GM04504 (cell line): ENCODE measurements at regions not wholly inside any gene's neighbourhood (a gene's known extent, or its start where the extent isn't known, plus 50 kb on each side); places are given as distances from the start of the nearest gene placed in this dataset.
A peak's percentile ranks its signal among the peaks of the same experiment; 100 is the strongest.

Experiments
- DNase-seq: peaks from one replicate; pipeline ENCODE4 v3.0.0-alpha.2; 2012; ENCODE audit warnings: low read depth

- no peak for DNase-seq
Observed at GRCh38 chrX:10047631-10048030, 80.5 kb downstream of the CLDN34 start.

DNA sequence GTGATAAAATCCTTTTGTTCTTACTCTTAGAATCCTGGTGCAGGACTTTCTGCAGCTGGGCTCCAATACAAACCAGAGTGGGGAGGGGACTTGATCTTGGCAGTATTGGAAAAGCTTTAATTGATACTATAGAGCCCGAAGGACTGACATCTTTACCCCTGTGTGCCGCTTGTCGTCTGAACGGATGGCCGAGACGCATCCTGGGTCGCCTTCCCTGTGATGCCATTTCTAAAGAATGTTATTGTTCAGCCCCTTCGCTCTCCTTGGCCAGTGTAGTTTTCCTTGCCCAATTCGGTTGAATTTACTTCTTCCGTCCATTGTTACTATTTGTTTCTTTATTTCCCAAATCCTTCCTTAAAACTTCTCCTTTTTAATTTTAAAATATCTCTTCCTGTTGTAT, 80.9 kb downstream of the CLDN34 start:
- DNase-seq: no peak

DNA sequence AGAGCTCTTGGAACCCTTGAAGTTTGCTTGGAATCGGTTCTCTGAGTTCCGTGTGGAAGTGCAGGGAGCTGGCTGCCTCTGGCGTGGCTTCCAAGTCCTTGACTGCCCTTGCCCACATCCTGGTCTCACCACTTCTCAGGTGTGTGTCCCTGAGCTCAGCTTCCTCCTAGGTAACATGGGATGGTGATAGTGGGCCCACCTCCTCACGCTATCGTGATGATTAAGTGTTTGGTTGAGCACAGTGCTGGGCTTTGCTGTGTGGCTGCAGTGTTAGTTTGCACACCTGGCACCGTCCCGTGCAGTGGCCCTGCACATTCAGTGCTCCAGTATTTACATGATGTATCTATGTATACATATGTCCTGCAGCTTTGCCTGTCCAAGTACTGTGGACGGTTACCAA, 81.5 kb downstream of the CLDN34 start:
- DNase-seq: no peak

- DNase-seq: peak; percentile 44
Observed at GRCh38 chrX:10049236-10049635, 82.1 kb downstream of the CLDN34 start.

DNA sequence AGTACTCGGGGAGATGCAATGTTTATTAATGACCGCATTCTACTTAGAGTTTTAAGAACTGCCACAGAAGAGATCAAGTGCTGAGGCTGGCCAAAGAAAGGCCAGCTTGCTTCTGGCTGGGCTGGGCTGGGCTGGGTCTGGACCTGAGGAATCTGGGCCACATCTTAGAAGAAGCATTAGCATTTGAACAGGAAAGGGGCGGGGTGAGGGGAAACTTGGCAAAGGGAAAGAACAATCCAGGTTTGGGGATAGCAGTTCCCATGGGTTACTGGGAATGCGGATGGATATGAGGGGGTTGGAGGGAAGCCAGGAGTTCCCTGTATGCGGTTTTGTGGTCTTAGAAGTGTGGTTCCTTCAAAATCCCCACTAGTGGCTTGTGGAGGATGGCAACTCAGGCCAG, 83.3 kb downstream of the CLDN34 start:
- no peak for DNase-seq

DNA sequence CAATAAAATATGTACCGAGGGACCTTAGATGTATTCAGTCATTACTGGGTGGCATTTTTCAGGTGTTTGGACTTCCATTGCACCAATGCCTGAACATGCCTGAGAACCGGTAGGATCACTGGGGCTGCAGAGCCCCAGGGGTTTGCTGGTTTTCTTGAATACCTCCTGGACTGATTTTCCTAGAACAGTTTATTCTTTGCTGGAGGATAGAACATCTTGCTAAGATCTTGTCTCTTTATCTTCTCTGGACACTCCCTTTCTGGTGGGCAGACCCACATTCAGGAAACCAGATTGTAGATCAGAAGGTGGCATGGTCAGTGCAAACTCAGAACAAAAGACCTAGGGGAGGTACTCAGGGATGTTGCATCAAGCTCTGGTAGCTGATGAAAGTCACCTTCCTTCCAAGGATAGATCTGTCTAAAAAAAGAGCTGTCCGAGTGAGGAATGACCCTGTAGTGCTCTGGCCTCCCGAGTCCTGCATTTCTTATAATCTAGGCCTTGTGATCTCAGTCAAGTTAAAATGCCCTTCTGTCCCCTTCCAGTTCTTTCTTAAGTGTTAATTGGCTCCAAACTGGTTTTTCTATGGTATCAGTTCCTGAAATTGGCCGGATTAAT, 84.8 kb downstream of the CLDN34 start:
- no peak for DNase-seq

GRCh38 chrX:10052906-10053625, 85.9 kb downstream of the CLDN34 start:
- no peak for DNase-seq

DNA sequence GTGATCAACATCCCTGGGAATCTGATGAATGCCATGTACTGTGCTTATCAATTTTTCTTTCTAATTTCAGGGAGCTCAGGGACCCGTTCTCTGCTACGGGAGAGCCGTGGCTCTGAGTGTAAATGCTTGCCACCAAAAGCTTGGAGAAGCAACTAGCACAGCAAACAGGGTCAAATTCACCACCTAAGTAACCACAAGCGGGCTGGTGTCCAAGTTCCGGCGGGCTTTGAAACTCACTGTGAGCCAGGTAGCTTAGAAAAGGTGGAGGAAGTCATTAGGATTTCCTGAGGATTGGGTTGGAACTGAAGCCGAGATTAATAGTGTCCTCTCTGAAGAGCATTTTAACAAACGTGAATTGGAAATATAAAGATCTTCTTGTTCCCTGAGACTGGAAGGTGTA, 87.2 kb downstream of the CLDN34 start:
- no peak for DNase-seq

DNA sequence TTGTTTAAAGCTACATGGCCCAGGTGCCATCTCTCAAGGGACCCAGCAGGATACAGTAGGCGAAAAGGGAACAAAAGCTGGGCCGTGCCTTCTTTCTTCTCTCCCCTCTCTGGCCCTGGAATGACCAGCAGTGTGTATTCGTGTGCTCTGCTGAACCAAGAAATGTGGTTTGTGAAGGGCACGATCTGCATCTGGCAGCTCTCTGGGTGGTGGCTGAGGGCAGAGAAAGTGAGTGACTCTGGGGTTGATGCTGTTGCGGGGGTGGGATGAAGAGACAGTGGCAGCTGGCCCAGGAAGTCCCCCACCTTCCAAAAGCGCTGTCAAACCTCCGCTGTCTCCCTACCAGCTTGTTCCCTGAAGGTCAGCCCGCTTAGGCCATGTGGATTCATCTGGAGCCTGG, 88.3 kb downstream of the CLDN34 start:
- no peak for DNase-seq

DNA sequence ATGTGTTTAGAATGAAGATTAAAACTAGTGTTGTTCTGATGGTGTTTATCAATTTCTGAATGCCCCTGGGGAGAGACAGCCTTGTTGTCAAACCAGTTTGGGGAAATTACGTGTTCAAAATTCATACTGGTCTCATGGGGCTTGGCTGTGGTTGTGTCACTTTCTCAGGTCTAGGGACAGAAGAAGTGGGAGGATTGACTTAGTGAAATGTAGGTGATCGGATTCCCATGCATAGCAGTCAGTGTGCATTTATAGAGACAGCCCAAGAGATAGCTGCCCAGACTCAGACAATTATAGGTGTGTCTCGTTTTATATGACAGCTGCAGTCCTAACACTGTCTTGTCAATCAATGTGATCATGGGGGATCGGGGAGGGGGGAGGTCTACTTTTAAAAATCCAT, 94.4 kb upstream of the CLCN4 start:
- DNase-seq: no peak

- DNase-seq: no peak
Observed at GRCh38 chrX:10062980-10063379, 93.8 kb upstream of the CLCN4 start.

DNA sequence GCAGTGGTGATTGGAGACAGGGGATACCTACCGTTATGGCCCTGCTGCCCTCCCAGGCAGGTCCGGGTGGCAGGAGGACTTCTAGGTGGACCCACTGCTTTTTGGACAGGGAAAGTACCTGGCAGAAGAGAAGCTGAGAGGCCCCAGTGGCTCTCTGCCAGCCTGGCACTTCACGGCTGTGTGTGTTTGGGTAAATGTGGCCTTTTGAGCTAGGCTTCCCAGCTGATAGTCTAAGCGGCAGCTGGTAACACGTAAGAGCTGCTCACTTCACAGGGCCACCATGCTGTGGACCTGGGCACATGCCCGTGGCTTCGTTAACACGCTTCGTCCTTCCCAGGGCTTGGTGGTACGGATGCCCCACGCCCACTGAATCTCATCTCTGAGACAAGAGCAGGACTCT, 92.0 kb upstream of the CLCN4 start:
- DNase-seq: no peak

- DNase-seq: no peak
Observed at GRCh38 chrX:10070714-10071436, 85.9 kb upstream of the CLCN4 start.

DNA sequence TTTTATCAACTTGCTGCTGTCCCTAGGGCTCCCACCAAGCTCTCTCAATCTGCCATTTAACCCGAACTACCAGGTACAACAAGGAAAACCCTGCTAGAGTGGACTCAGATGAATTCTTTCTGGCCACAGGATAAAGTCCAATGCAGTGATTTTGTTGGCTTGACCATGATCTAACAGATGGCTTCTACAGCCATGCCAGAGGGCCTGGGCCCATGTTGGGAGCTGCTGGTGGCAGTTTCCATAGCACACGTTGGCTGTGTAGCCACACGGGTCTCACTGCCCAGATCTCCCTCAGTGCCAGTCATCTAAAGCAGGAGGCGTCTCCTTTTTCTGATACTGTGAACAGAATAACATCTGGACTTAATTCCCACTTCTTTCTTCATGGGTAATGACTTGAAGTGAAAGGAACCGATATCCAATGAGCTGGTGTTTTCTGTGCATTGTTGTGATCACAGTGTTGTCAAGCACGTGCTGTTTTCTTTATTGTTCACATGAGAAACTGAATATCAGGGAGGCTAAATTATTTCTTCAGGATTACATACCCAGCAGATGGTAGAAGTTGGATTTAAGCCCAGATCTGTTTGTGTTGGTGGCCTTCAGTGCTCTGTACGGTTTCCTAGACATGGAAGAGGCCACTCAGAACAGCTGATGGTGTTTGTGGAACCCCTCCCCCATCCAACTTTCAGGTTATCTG, 85.2 kb upstream of the CLCN4 start:
- DNase-seq: peak; percentile 18

DNA sequence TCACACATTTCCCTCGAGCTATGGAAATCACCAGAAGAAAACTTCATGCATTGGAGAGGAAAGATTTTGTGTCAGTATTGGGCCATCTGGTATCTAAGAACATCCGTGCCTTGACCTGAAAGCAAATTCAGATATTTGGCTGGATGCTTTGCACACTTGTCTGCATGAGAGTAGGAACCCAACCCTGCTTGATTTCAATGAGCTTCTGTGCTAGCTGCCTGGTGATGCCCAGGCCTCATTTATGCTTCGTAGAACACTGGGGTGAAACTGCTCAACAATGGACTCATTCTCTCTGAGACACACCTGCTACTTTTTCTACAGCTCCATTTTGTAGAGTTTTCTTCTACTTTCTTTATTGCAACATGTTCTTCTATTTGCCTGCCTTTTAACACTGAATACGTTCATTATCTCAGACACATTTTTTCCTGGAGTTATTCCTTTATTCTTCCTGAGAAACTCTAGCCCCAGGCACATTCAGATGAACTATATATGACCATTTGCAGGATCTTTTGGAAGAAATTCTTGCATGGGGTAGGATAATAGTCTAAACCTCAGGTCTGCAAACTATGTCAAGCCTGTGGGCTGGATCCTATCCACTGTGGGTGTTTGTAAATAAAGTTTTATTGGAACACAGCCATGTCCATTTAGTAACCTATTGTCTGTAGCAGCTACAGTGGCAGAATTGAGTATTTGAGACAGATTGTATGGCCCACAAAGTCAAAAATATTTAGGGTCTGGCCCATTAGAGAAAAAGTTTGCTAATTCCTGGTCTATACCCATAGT, 83.8 kb upstream of the CLCN4 start:
- DNase-seq: no peak

GRCh38 chrX:10073671-10074070, 83.1 kb upstream of the CLCN4 start:
- no peak for DNase-seq

- DNase-seq: no peak
Observed at GRCh38 chrX:10074241-10074941, 82.4 kb upstream of the CLCN4 start.

- no peak for DNase-seq
Observed at GRCh38 chrX:10076765-10077164, 80.0 kb upstream of the CLCN4 start.

- no peak for DNase-seq
Observed at GRCh38 chrX:10077425-10078188, 79.2 kb upstream of the CLCN4 start.

DNA sequence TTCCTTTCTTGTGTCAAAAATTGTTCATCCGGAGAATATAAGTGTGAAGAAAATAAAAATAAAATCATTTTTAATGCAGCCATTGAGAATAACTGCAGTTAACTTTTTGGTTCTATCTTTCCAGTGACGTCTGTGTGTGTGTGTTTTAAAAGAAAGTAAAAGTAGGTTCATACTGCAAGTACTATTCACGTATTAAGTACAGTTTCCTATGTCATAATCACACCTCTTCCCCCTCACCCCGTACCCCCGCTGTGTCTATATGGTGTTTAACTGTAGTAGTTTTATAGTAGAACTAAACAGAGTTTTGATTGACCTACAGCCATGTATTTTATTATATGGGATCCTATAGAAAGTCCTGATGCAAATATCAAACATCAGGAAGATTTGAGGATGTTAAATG, 78.5 kb upstream of the CLCN4 start:
- no peak for DNase-seq

- DNase-seq: no peak
Observed at GRCh38 chrX:10079231-10079630, 77.5 kb upstream of the CLCN4 start.
